Activated T-cell treated with anti-CD3 and anti-CD28 coated beads for 48 hours (primary cell): ENCODE measurements at regions not wholly inside any gene's neighbourhood (a gene's known extent, or its start where the extent isn't known, plus 50 kb on each side); places are given as distances from the start of the nearest gene placed in this dataset.
"Not testable (repeated sequence)": the region's sequence is repeated elsewhere in the genome, so short reads cannot be mapped to it uniquely, and the experiment has no call there.

Experiments used
- DNase-seq: peaks from one replicate; pipeline ENCODE4 v3.0.0-alpha.2; 2020; ENCODE audit warnings: low read depth

GRCh38 chr2:83143946-83144345, 1315.1 kb downstream of the SUCLG1 start:
- DNase-seq = no peak

GRCh38 chr2:83142934-83143333, 1316.1 kb downstream of the SUCLG1 start:
- no peak for DNase-seq

- DNase-seq = no peak
Observed at GRCh38 chr2:83115606-83116005, 1343.5 kb downstream of the SUCLG1 start.

GRCh38 chr2:83115155-83115554, 1343.9 kb downstream of the SUCLG1 start:
- no peak for DNase-seq

GRCh38 chr2:83113953-83114352, 1345.1 kb downstream of the SUCLG1 start:
- no peak for DNase-seq

GRCh38 chr2:83112858-83113257, 1346.2 kb downstream of the SUCLG1 start:
- no peak for DNase-seq

- no peak for DNase-seq
Observed at GRCh38 chr2:83109284-83109683, 1349.8 kb downstream of the SUCLG1 start.

GRCh38 chr2:83106853-83107252, 1352.2 kb downstream of the SUCLG1 start:
- DNase-seq = no peak

- no peak for DNase-seq
Observed at GRCh38 chr2:83104202-83104601, 1354.9 kb downstream of the SUCLG1 start.

GRCh38 chr2:83103613-83104012, 1355.5 kb downstream of the SUCLG1 start:
- no peak for DNase-seq

GRCh38 chr2:83089051-83089450, 1370.0 kb downstream of the SUCLG1 start:
- not testable (repeated sequence) for DNase-seq

GRCh38 chr2:83085869-83086268, 1373.2 kb downstream of the SUCLG1 start:
- no peak for DNase-seq

- no peak for DNase-seq
Observed at GRCh38 chr2:83081826-83082690, 1377.0 kb downstream of the SUCLG1 start.

GRCh38 chr2:83079007-83079406, 1380.1 kb downstream of the SUCLG1 start:
- DNase-seq = no peak

- DNase-seq = no peak
Observed at GRCh38 chr2:83072767-83073166, 1386.3 kb downstream of the SUCLG1 start.

GRCh38 chr2:83071914-83072313, 1387.2 kb downstream of the SUCLG1 start:
- no peak for DNase-seq

GRCh38 chr2:83071352-83071751, 1387.7 kb downstream of the SUCLG1 start:
- DNase-seq = no peak

- DNase-seq = no peak
Observed at GRCh38 chr2:83069724-83070123, 1389.4 kb downstream of the SUCLG1 start.

- DNase-seq = no peak
Observed at GRCh38 chr2:83068714-83069113, 1390.4 kb downstream of the SUCLG1 start.

- DNase-seq = no peak
Observed at GRCh38 chr2:83067947-83068346, 1391.1 kb downstream of the SUCLG1 start.

- DNase-seq = no peak
Observed at GRCh38 chr2:83063933-83064332, 1395.1 kb downstream of the SUCLG1 start.

GRCh38 chr2:83063511-83063910, 1395.6 kb downstream of the SUCLG1 start:
- no peak for DNase-seq

- DNase-seq = no peak
Observed at GRCh38 chr2:83058683-83059082, 1400.4 kb downstream of the SUCLG1 start.

- no peak for DNase-seq
Observed at GRCh38 chr2:83055376-83056010, 1403.6 kb downstream of the SUCLG1 start.
